CD4-positive, alpha-beta T cell treated with Interleukin-15 for 4 hours (primary cell): ENCODE measurements at regions not wholly inside any gene's neighbourhood (a gene's known extent, or its start where the extent isn't known, plus 50 kb on each side); places are given as distances from the start of the nearest gene placed in this dataset.

Experiments used
- DNase-seq: peaks from one replicate; pipeline ENCODE4 v3.0.0-alpha.2; 2020; ENCODE audit warnings: low spot score

GRCh38 chr9:28207657-28208056 lies 634.4 kb upstream of the C9orf72 start:
- no peak for DNase-seq

- no peak for DNase-seq
Observed at GRCh38 chr9:28209130-28209529, 635.8 kb upstream of the C9orf72 start.

- no peak for DNase-seq
Observed at GRCh38 chr9:28212979-28213378, 639.7 kb upstream of the C9orf72 start.

GRCh38 chr9:28215536-28216299 lies 642.4 kb upstream of the C9orf72 start:
- no peak for DNase-seq

- no peak for DNase-seq
Observed at GRCh38 chr9:28232686-28233085, 659.4 kb upstream of the C9orf72 start.

- no peak for DNase-seq
Observed at GRCh38 chr9:28234133-28234893, 661.0 kb upstream of the C9orf72 start.

- DNase-seq: no peak
Observed at GRCh38 chr9:28234894-28235277, 661.6 kb upstream of the C9orf72 start.

- DNase-seq: no peak
Observed at GRCh38 chr9:28249424-28249823, 676.1 kb upstream of the C9orf72 start.

- DNase-seq: no peak
Observed at GRCh38 chr9:28255174-28255573, 681.9 kb upstream of the C9orf72 start.

GRCh38 chr9:28260330-28260729 lies 687.0 kb upstream of the C9orf72 start:
- DNase-seq: no peak

GRCh38 chr9:28264368-28264767 lies 691.1 kb upstream of the C9orf72 start:
- DNase-seq: no peak

GRCh38 chr9:28267351-28267750 lies 694.1 kb upstream of the C9orf72 start:
- no peak for DNase-seq

- DNase-seq: no peak
Observed at GRCh38 chr9:28270156-28270555, 696.9 kb upstream of the C9orf72 start.

- no peak for DNase-seq
Observed at GRCh38 chr9:28272127-28272526, 698.8 kb upstream of the C9orf72 start.

- no peak for DNase-seq
Observed at GRCh38 chr9:28287455-28287854, 714.2 kb upstream of the C9orf72 start.

- no peak for DNase-seq
Observed at GRCh38 chr9:28289746-28290145, 716.5 kb upstream of the C9orf72 start.

- DNase-seq: no peak
Observed at GRCh38 chr9:28293369-28294090, 720.2 kb upstream of the C9orf72 start.

- no peak for DNase-seq
Observed at GRCh38 chr9:28301281-28301680, 728.0 kb upstream of the C9orf72 start.

- no peak for DNase-seq
Observed at GRCh38 chr9:28317745-28318144, 744.5 kb upstream of the C9orf72 start.

GRCh38 chr9:28318515-28318914 lies 745.2 kb upstream of the C9orf72 start:
- DNase-seq: no peak

- no peak for DNase-seq
Observed at GRCh38 chr9:28319981-28320380, 746.7 kb upstream of the C9orf72 start.

- no peak for DNase-seq
Observed at GRCh38 chr9:28320616-28321015, 747.3 kb upstream of the C9orf72 start.

GRCh38 chr9:28329323-28329722 lies 756.0 kb upstream of the C9orf72 start:
- no peak for DNase-seq
